ENCODE measurements at regions not wholly inside any gene's neighbourhood (a gene's known extent, or its start where the extent isn't known, plus 50 kb on each side); places are given as distances from the start of the nearest gene placed in this dataset.
"Not testable (repeated sequence)": the region's sequence is repeated elsewhere in the genome, so short reads cannot be mapped to it uniquely, and the experiment has no call there.

DNA sequence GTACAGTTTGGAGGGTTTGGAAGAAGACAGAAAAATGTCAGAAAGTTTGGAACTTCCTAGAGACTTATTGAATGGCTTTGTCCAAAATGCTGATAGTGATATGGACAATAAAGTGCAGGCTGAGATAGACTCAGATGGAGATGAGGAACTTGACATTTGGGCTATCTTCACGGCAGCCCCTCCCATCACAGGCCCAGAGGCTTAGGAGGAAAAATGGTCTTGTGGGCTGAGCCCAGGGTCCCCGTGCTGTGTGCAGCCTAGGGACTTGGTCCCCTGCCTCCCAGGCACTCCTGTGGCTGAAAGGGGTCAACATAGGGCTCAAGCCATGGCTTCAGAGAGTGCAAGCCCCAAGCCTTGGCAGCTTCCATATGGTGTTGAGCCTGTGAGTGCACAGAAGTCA lies 79.0 kb downstream of the CMAS start:
- Mint-ChIP-seq H3K4me3 (ENCODE audit: unreplicated experiment) (no peak overlapping the region), H3K27me3 (ENCODE audit: insufficient read depth, unreplicated experiment) (peaks cover 5% of the 10 kb centered on the region), H3K27ac (ENCODE audit: unreplicated experiment) (no peak overlapping the region), H3K9me3 (ENCODE audit: unreplicated experiment) (peaks cover 9% of the 10 kb centered on the region), H3K36me3 (ENCODE audit: insufficient read depth, unreplicated experiment) (no peaks in the 10 kb centered on the region), H3K4me1 (ENCODE audit: low read depth, unreplicated experiment) (no peaks in the 10 kb centered on the region)
- H3K27me3 ChIP-seq (replicated peaks; ENCODE audit: control insufficient read depth, insufficient read depth, low read length): no peaks in the 10 kb centered on the region
- DNase-seq: no peak
- ChIA-PET POLR2A (no interaction called here), CTCF (no interaction called here)
- H3K9me3 ChIP-seq: peaks cover 13% of the 10 kb centered on the region
- BruUV-seq (replicated peaks): no TSS peak
- TF ChIP-seq, protein P1, sequence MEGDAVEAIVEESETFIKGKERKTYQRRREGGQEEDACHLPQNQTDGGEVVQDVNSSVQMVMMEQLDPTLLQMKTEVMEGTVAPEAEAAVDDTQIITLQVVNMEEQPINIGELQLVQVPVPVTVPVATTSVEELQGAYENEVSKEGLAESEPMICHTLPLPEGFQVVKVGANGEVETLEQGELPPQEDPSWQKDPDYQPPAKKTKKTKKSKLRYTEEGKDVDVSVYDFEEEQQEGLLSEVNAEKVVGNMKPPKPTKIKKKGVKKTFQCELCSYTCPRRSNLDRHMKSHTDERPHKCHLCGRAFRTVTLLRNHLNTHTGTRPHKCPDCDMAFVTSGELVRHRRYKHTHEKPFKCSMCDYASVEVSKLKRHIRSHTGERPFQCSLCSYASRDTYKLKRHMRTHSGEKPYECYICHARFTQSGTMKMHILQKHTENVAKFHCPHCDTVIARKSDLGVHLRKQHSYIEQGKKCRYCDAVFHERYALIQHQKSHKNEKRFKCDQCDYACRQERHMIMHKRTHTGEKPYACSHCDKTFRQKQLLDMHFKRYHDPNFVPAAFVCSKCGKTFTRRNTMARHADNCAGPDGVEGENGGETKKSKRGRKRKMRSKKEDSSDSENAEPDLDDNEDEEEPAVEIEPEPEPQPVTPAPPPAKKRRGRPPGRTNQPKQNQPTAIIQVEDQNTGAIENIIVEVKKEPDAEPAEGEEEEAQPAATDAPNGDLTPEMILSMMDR (IDR thresholded peaks at IDR 0.05; ENCODE audit: insufficient read depth in 1 of 2, low read depth in 1 of 2, low read length in 1 of 2, severe bottlenecking in 1 of 2, unreplicated experiment in 1 of 2): no peak
- H3K4me3 ChIP-seq (ENCODE audit: low read depth, low read length): no peak overlapping the region
- H3K4me1 ChIP-seq: no peaks in the 10 kb centered on the region
- H3K36me3 ChIP-seq (ENCODE audit: control insufficient read depth, insufficient read depth, low read length): no peaks in the 10 kb centered on the region
- intact Hi-C loops (cut with micrococcal nuclease; ENCODE audit: unreplicated experiment): loop anchor here (5.0 kb wide), 1 partner anchor 212 kb away; no protein-coding TSS in a partner anchor

- H3K4me1 ChIP-seq; H3K4me3 ChIP-seq (ENCODE audit: low read depth, low read length); CTCF ChIA-PET; H3K36me3 Mint-ChIP-seq (ENCODE audit: insufficient read depth, unreplicated experiment); H3K4me3 Mint-ChIP-seq (ENCODE audit: unreplicated experiment); BruUV-seq (replicated peaks); H3K36me3 ChIP-seq (ENCODE audit: control insufficient read depth, insufficient read depth, low read length); POLR2A ChIA-PET; H3K27me3 Mint-ChIP-seq (ENCODE audit: insufficient read depth, unreplicated experiment); H3K4me1 Mint-ChIP-seq (ENCODE audit: low read depth, unreplicated experiment); intact Hi-C loops (cut with micrococcal nuclease; ENCODE audit: unreplicated experiment); DNase-seq; H3K9me3 Mint-ChIP-seq (ENCODE audit: unreplicated experiment); H3K27ac Mint-ChIP-seq (ENCODE audit: unreplicated experiment); H3K27me3 ChIP-seq (replicated peaks; ENCODE audit: control insufficient read depth, insufficient read depth, low read length): not testable (repeated sequence)
- H3K9me3 ChIP-seq: peaks cover 13% of the 10 kb centered on the region
Measured at GRCh38 chr12:22126101-22126500, 80.1 kb downstream of the CMAS start.

DNA sequence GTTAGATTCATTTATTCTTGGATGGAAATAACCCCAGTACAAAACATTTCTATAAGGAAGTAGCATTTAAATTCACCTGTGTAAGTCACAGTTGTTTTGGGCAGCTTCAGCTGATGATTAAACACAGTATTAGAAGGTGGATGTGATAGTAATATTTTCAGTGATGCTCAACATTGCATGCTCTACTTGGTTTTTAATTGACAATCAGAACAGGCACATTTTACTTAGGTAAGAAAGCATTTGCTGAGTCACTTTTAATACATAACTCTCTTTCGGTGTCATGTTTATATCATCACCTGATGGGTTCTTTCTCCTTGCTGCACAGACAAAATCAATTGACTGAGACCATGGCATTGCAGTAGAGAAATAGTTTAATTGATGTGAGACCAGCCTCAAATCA lies 80.7 kb downstream of the CMAS start:
- Mint-ChIP-seq H3K9me3 (ENCODE audit: unreplicated experiment) (peaks cover 9% of the 10 kb centered on the region), H3K27me3 (ENCODE audit: insufficient read depth, unreplicated experiment) (peaks cover 10% of the 10 kb centered on the region), H3K36me3 (ENCODE audit: insufficient read depth, unreplicated experiment) (no peaks in the 10 kb centered on the region), H3K4me3 (ENCODE audit: unreplicated experiment) (no peak overlapping the region), H3K27ac (ENCODE audit: unreplicated experiment) (no peak overlapping the region), H3K4me1 (ENCODE audit: low read depth, unreplicated experiment) (no peaks in the 10 kb centered on the region)
- no TSS peak for BruUV-seq (replicated peaks)
- intact Hi-C loops (cut with micrococcal nuclease; ENCODE audit: unreplicated experiment): no loop called here
- peaks cover 13% of the 10 kb centered on the region for H3K9me3 ChIP-seq
- no peaks in the 10 kb centered on the region for H3K27me3 ChIP-seq (replicated peaks; ENCODE audit: control insufficient read depth, insufficient read depth, low read length)
- DNase-seq: no peak
- POLR2A ChIA-PET: no interaction called here
- no peaks in the 10 kb centered on the region for H3K4me1 ChIP-seq
- TF ChIP-seq, protein P1 (IDR thresholded peaks at IDR 0.05; ENCODE audit: insufficient read depth in 1 of 2, low read depth in 1 of 2, low read length in 1 of 2, severe bottlenecking in 1 of 2, unreplicated experiment in 1 of 2): no peak
- CTCF ChIA-PET: no interaction called here
- H3K4me3 ChIP-seq (ENCODE audit: low read depth, low read length): no peak overlapping the region
- H3K36me3 ChIP-seq (ENCODE audit: control insufficient read depth, insufficient read depth, low read length): no peaks in the 10 kb centered on the region

GRCh38 chr12:22130671-22131070 lies 84.7 kb downstream of the CMAS start:
- Mint-ChIP-seq H3K9me3 (ENCODE audit: unreplicated experiment) (peaks cover 9% of the 10 kb centered on the region), H3K27me3 (ENCODE audit: insufficient read depth, unreplicated experiment) (peaks cover 12% of the 10 kb centered on the region), H3K4me3 (ENCODE audit: unreplicated experiment) (no peak overlapping the region), H3K27ac (ENCODE audit: unreplicated experiment) (no peak overlapping the region), H3K36me3 (ENCODE audit: insufficient read depth, unreplicated experiment) (no peaks in the 10 kb centered on the region), H3K4me1 (ENCODE audit: low read depth, unreplicated experiment) (no peaks in the 10 kb centered on the region)
- ChIA-PET CTCF (no interaction called here), POLR2A (no interaction called here)
- intact Hi-C loops (cut with micrococcal nuclease; ENCODE audit: unreplicated experiment): no loop called here
- BruUV-seq (replicated peaks): no TSS peak
- Histone ChIP-seq H3K4me1 (no peaks in the 10 kb centered on the region), H3K36me3 (ENCODE audit: control insufficient read depth, insufficient read depth, low read length) (no peaks in the 10 kb centered on the region), H3K4me3 (ENCODE audit: low read depth, low read length) (no peak overlapping the region), H3K27me3 (replicated peaks; ENCODE audit: control insufficient read depth, insufficient read depth, low read length) (no peaks in the 10 kb centered on the region), H3K9me3 (peaks cover 8% of the 10 kb centered on the region)
- DNase-seq: no peak
- TF ChIP-seq, protein P1 (IDR thresholded peaks at IDR 0.05; ENCODE audit: insufficient read depth in 1 of 2, low read depth in 1 of 2, low read length in 1 of 2, severe bottlenecking in 1 of 2, unreplicated experiment in 1 of 2): no peak

DNA sequence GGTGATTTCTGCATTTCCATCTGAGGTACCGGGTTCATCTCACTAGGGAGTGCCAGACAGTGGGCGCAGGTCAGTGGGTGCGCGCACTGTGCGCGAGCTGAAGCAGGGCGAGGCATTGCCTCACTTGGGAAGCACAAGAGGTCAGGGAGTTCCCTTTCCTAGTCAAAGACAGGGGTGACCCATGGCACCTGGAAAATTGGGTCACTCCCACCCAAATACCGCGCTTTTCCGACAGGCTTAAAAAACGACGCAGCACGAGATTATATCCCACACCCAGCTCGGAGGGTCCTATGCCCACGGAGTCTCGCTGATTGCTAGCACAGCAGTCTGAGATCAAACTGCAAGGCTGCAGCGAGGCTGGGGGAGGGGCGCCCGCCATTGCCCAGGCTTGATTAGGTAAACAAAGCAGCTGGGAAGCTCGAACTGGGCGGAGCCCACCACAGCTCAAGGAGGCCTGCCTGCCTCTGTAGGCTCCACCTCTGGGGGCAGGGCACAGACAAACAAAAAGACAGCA lies 90.6 kb downstream of the CMAS start:
- peak overlapping the region; percentile 37 for H3K4me3 Mint-ChIP-seq (ENCODE audit: unreplicated experiment)
- H3K27ac Mint-ChIP-seq (ENCODE audit: unreplicated experiment); POLR2A ChIA-PET; H3K36me3 Mint-ChIP-seq (ENCODE audit: insufficient read depth, unreplicated experiment); H3K4me1 Mint-ChIP-seq (ENCODE audit: low read depth, unreplicated experiment); DNase-seq; intact Hi-C loops (cut with micrococcal nuclease; ENCODE audit: unreplicated experiment); H3K27me3 Mint-ChIP-seq (ENCODE audit: insufficient read depth, unreplicated experiment); BruUV-seq (replicated peaks); H3K36me3 ChIP-seq (ENCODE audit: control insufficient read depth, insufficient read depth, low read length); H3K9me3 ChIP-seq; CTCF ChIA-PET; H3K4me1 ChIP-seq; H3K27me3 ChIP-seq (replicated peaks; ENCODE audit: control insufficient read depth, insufficient read depth, low read length); H3K9me3 Mint-ChIP-seq (ENCODE audit: unreplicated experiment): not testable (repeated sequence)
- peak overlapping the region; percentile 21 for H3K4me3 ChIP-seq (ENCODE audit: low read depth, low read length)
